Large intestine (tissue), 3 donors: ENCODE measurements at regions not wholly inside any gene's neighbourhood (a gene's known extent, or its start where the extent isn't known, plus 50 kb on each side); places are given as distances from the start of the nearest gene placed in this dataset.

Experiments used
- DNase-seq, 2 donors: peaks; one replicate each; pipeline versions ENCODE4 v3.0.0 to v3.0.0-alpha.2; 2013
- H3K27ac ChIP-seq: one replicate; pipeline ENCODE4 v1.5.1; 2013; ENCODE audit warnings: low read length
- H3K27me3 ChIP-seq: 2 replicates; pipeline ENCODE4 v1.6.1; 2013; ENCODE audit warnings: low read length; ENCODE audit not compliant: control insufficient read depth, insufficient read depth
- H3K36me3 ChIP-seq: 2 replicates; pipeline ENCODE4 v1.6.1; 2013; ENCODE audit warnings: low read length; ENCODE audit not compliant: control insufficient read depth, insufficient read depth
- H3K4me1 ChIP-seq: one replicate; pipeline ENCODE4 v1.6.1; 2013; ENCODE audit warnings: low read length; ENCODE audit not compliant: control insufficient read depth, insufficient read depth
- H3K4me3 ChIP-seq: one replicate; pipeline ENCODE4 v1.5.1; 2013; ENCODE audit warnings: low read length
- H3K9me3 ChIP-seq: one replicate; pipeline ENCODE4 v1.6.1; 2013; ENCODE audit warnings: mild to moderate bottlenecking, low read depth, low read length, moderate library complexity; ENCODE audit not compliant: control insufficient read depth
- WGBS: methylation state at CpG from one replicate; pipeline ENCODE4 v1.1.5; 2013; ENCODE audit warnings: low lambda C conversion rate; ENCODE audit not compliant: insufficient coverage; 5-methylcytosine and 5-hydroxymethylcytosine counted together

- no peak for DNase-seq
- 100% methylated on average over 2 of the region's 23 CpGs for WGBS
- no peak overlapping the region for H3K27ac ChIP-seq
- H3K9me3 ChIP-seq, result peaks cover 5% of the 10 kb centered on the region
- no peaks in the 10 kb centered on the region for H3K4me1 ChIP-seq
- no peaks in the 10 kb centered on the region for H3K36me3 ChIP-seq
- H3K27me3 ChIP-seq, result no peaks in the 10 kb centered on the region
- H3K4me3 ChIP-seq, result no peak overlapping the region
Measured at GRCh38 chr20:11608736-11609135, 309.0 kb upstream of the BTBD3 start.

DNA sequence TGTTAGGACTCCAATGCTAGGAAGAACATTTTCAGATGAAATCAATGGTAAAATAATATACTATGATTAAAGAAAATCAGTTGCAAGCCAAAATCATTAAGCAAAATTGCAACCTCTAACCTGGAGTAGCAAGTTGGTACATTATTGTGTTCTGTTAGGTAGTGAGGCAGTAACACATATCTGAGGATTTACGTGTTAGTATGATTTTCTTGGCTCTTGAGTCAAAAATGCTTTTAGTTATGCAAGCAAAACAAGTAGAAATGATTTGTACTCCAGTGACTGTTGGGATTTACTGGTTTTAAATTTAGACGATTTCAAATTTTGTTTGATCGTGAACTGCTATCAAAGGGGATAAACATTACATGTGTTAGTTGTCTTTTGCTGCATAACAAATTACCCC lies 293.0 kb upstream of the BTBD3 start:
- Histone ChIP-seq H3K27ac (no peak overlapping the region), H3K4me1 (no peaks in the 10 kb centered on the region), H3K36me3 (no peaks in the 10 kb centered on the region), H3K9me3 (no peaks in the 10 kb centered on the region), H3K27me3 (no peaks in the 10 kb centered on the region), H3K4me3 (no peak overlapping the region)
- no peak for DNase-seq
- 100% methylated on average over 2 of the region's 3 CpGs for WGBS

DNA sequence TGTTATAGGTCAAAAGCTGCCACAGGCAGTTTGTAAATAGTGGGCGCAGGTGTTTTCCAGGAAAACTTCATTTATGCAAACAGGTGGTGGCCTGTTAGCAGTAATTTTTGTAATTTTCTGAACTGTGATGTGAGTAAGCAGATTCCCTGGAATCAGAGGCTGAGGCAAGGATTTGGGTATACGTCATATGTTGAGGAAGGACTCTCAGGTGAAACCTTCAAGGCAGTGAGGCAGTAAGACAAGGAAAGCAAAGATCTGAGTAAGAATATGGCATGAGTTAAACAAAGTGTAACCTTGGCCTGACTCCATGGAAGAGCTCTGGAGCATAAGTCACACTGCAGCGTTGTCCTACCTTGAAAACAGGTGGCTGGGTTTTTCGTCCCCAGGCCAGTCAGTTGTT lies 291.1 kb upstream of the BTBD3 start:
- DNase-seq, result no peak
- WGBS, result 100% methylated on average over 1 of the region's 4 CpGs
- no peaks in the 10 kb centered on the region for H3K9me3 ChIP-seq

GRCh38 chr20:11642866-11643265 lies 274.8 kb upstream of the BTBD3 start:
- Histone ChIP-seq H3K4me1 (no peaks in the 10 kb centered on the region), H3K4me3 (no peak overlapping the region), H3K27ac (no peak overlapping the region), H3K9me3 (peaks cover 9% of the 10 kb centered on the region), H3K36me3 (no peaks in the 10 kb centered on the region), H3K27me3 (no peaks in the 10 kb centered on the region)
- WGBS, result no CpG with 5 or more reads among the region's 3 CpGs
- no peak for DNase-seq

More for the DNA sequence above, 291.1 kb upstream of the BTBD3 start:
- H3K4me1 ChIP-seq, result no peaks in the 10 kb centered on the region
- H3K36me3 ChIP-seq, result no peaks in the 10 kb centered on the region
- no peak overlapping the region for H3K27ac ChIP-seq
- no peaks in the 10 kb centered on the region for H3K27me3 ChIP-seq
- H3K4me3 ChIP-seq, result no peak overlapping the region

DNA sequence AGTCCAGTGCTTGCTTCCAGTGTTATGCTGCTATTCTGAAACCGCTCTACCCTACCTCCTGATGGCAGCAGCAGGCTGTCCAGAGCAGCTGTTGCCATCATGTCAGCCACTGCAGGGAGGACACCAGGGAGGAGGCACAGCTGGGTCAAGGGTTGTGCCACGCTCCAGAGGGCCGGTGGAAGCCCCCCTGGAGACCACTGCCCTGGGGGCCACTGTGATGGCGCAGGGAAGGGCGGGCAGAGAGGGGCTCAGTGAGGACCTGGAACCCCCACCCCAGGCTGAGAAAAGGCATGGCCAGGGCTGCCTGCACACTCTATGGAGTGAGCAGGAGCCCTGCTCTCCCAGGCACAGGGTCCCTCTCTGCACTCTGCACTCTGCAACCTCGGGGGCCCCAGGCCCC lies 271.3 kb upstream of the BTBD3 start:
- Histone ChIP-seq H3K27ac (no peak overlapping the region), H3K27me3 (no peaks in the 10 kb centered on the region), H3K4me3 (no peak overlapping the region), H3K9me3 (peaks cover 9% of the 10 kb centered on the region), H3K36me3 (no peaks in the 10 kb centered on the region), H3K4me1 (no peaks in the 10 kb centered on the region)
- DNase-seq, result no peak
- no CpG with 5 or more reads among the region's 6 CpGs for WGBS

DNA sequence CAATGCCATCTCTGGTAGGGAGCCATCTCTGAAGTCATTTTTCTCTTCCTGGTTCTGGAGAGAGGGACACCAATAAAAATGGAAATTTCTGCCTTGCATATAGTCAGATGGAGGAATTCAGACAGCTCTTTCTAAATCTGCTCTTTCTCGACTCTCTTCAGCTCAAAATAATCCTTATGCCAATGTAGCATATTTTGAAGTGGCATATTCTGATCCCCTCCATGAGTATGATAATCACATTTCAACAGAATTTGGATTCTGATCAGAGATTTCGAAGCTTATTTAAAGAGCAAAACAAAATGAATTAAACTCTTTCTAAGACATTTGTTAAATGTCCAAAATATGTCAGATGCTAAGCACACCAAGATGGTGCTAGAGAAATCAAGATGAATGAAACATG lies 267.1 kb upstream of the BTBD3 start:
- no peak overlapping the region for H3K4me3 ChIP-seq
- H3K4me1 ChIP-seq, result no peaks in the 10 kb centered on the region
- no peaks in the 10 kb centered on the region for H3K36me3 ChIP-seq
- no peak overlapping the region for H3K27ac ChIP-seq
- H3K27me3 ChIP-seq, result no peaks in the 10 kb centered on the region
- 100% methylated on average over 1 of the region's 2 CpGs for WGBS
- H3K9me3 ChIP-seq, result peaks cover 9% of the 10 kb centered on the region
- no peak for DNase-seq

DNA sequence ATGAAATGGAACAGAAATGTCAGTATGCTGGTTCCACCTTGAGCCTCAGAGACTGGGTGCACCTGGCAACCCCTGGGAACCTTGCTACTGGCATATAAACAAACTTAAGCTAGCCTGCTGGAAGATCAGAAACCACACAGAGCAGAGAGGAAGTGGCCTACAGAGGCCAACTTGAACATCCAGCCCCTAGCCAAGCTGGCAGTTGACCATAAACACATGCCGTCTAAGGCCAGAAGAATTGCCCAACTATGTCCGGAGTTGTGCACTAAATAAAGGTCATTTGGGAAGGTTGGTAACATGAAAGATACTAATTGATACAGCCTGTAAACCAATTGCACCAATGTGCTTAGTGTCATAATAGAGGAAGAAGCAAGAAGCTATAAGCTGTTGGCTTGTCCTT lies 266.6 kb upstream of the BTBD3 start:
- no peaks in the 10 kb centered on the region for H3K27me3 ChIP-seq
- H3K27ac ChIP-seq, result no peak overlapping the region
- peaks cover 9% of the 10 kb centered on the region for H3K9me3 ChIP-seq
- no CpG with 5 or more reads among the region's 2 CpGs for WGBS
- H3K4me1 ChIP-seq, result no peaks in the 10 kb centered on the region
- H3K36me3 ChIP-seq, result no peaks in the 10 kb centered on the region
- H3K4me3 ChIP-seq, result no peak overlapping the region
- DNase-seq, result no peak

DNA sequence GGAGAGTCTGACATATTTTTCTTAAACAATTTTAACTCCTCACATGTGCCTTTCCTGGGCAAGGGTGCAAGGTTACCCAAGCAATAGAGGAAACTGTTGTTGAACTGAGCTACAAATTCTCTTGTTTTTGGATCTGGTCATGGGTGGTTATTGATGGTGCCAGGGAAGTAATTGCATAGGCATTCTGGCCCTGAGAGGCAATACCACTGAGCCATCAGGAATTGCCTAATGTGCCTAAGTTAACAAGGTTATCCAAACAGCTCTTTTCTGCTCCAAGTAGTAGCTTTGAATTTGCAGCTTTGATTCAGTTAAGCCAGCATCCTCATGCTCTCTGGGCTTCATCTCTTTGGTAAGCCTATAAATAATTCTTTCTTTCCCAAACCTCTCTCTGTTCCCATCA lies 266.0 kb upstream of the BTBD3 start:
- no peaks in the 10 kb centered on the region for H3K27me3 ChIP-seq
- H3K9me3 ChIP-seq, result peaks cover 3% of the 10 kb centered on the region
- H3K36me3 ChIP-seq, result no peaks in the 10 kb centered on the region
- H3K4me3 ChIP-seq, result no peak overlapping the region
- H3K27ac ChIP-seq, result no peak overlapping the region
- no peak for DNase-seq
- H3K4me1 ChIP-seq, result no peaks in the 10 kb centered on the region

- Histone ChIP-seq H3K4me1 (no peaks in the 10 kb centered on the region), H3K9me3 (no peaks in the 10 kb centered on the region), H3K27ac (no peak overlapping the region), H3K27me3 (no peaks in the 10 kb centered on the region), H3K4me3 (no peak overlapping the region), H3K36me3 (no peaks in the 10 kb centered on the region)
- WGBS, result 80% methylated on average over 1 of the region's 3 CpGs
- DNase-seq, result no peak
Measured at GRCh38 chr20:11652128-11652527, 265.6 kb upstream of the BTBD3 start.

- no peak for DNase-seq
- H3K4me1 ChIP-seq, result no peaks in the 10 kb centered on the region
- no peak overlapping the region for H3K4me3 ChIP-seq
- no peaks in the 10 kb centered on the region for H3K9me3 ChIP-seq
- H3K27ac ChIP-seq, result no peak overlapping the region
- 100% methylated on average over 1 of the region's 1 CpG for WGBS
- no peaks in the 10 kb centered on the region for H3K36me3 ChIP-seq
- H3K27me3 ChIP-seq, result no peaks in the 10 kb centered on the region
Measured at GRCh38 chr20:11654766-11655165, 262.9 kb upstream of the BTBD3 start.

- Histone ChIP-seq H3K4me1 (no peaks in the 10 kb centered on the region), H3K36me3 (no peaks in the 10 kb centered on the region), H3K4me3 (no peak overlapping the region), H3K27ac (no peak overlapping the region), H3K27me3 (no peaks in the 10 kb centered on the region), H3K9me3 (no peaks in the 10 kb centered on the region)
- WGBS, result 46% methylated on average over 3 of the region's 3 CpGs
- DNase-seq, result no peak
Measured at GRCh38 chr20:11660673-11661072, 257.0 kb upstream of the BTBD3 start.
